Mucosa of descending colon (tissue), 3 donors: ENCODE measurements at regions not wholly inside any gene's neighbourhood (a gene's known extent, or its start where the extent isn't known, plus 50 kb on each side); places are given as distances from the start of the nearest gene placed in this dataset.
"Not testable (repeated sequence)": the region's sequence is repeated elsewhere in the genome, so short reads cannot be mapped to it uniquely, and the experiment has no call there.

Source experiments
- ATAC-seq: fragments of 200-7000 bp; cut with Tn5 transposase; one replicate; pipeline ENCODE4 v1.9.1; 2020; ENCODE audit warnings: mild to moderate bottlenecking, moderate library complexity
- DNase-seq, 3 donors: peaks; one replicate each; pipeline ENCODE4 v3.0.0-alpha.2; 2020
- H3K36me3 ChIP-seq: fragments of 200-600 bp; one replicate; pipeline ENCODE4 v1.8.0; 2021; ENCODE audit warnings: low read depth, mild to moderate bottlenecking
- H3K4me1 ChIP-seq: fragments of 200-600 bp; one replicate; pipeline ENCODE4 v1.8.0; 2021; ENCODE audit warnings: low read depth, mild to moderate bottlenecking
- H3K4me3 ChIP-seq: fragments of 200-600 bp; one replicate; pipeline ENCODE4 v1.8.0; 2021; ENCODE audit warnings: mild to moderate bottlenecking
- H3K9me3 ChIP-seq: fragments of 200-600 bp; one replicate; pipeline ENCODE4 v1.8.0; 2021; ENCODE audit warnings: mild to moderate bottlenecking
- intact Hi-C, 2 donors: fragments of 100-400 bp; cut with DNase I in 1 of 2; cut with micrococcal nuclease in 1 of 2; formaldehyde crosslinking; loops; one replicate each; pipeline versions ENCODE4 v1.11.0 to v1.11.1; 2022; cut with DNase I, micrococcal nuclease
- TF ChIP-seq, protein P1 (sequence below): fragments of 200-600 bp; IDR thresholded peaks from one replicate; pipeline ENCODE4 v1.8.0; 2022; ENCODE audit warnings: antibody characterized with exemption, mild to moderate bottlenecking
- donor health status: DM: no; HTN: no; CAD: no; lungs with moderate emphysema.
- donor health status: DM: no; HTN: no; CAD: no.
- donor health status: DM: no; HTN: yes; CAD: no.

DNA sequence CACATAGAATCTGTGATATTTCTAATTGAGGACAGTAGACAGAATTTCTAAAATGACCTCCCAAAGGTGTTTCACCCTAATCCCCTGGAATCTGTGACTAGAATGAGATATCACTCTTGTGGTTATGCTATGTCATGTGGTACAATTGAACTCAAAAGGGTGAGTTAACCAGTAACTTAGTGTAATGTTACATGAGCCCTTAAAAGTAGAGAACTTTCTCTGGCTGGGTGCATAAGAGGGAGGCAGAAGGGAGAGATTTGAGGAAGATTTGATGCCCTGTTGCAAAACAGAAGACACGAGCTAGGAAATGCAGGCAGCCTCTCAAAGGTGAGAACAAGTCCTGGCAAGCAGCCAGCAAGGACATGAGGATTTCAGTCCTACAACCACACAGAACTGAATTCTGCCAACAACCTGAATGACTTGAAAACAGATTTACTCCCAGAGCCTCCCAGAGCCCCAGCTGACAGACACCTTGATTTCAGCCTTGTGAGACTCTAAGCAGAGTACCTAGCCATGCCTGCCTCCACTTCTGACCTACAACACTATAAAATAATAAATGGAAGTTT lies 160.3 kb downstream of the MTHFS start:
- DNase-seq (no peak), ATAC-seq (no peak)
- Histone ChIP-seq H3K36me3 (no peaks in the 10 kb centered on the region), H3K4me3 (no peak overlapping the region), H3K9me3 (no peaks in the 10 kb centered on the region), H3K4me1 (no peaks in the 10 kb centered on the region)
- intact Hi-C loops: no loop called here
- TF ChIP-seq, protein P1, sequence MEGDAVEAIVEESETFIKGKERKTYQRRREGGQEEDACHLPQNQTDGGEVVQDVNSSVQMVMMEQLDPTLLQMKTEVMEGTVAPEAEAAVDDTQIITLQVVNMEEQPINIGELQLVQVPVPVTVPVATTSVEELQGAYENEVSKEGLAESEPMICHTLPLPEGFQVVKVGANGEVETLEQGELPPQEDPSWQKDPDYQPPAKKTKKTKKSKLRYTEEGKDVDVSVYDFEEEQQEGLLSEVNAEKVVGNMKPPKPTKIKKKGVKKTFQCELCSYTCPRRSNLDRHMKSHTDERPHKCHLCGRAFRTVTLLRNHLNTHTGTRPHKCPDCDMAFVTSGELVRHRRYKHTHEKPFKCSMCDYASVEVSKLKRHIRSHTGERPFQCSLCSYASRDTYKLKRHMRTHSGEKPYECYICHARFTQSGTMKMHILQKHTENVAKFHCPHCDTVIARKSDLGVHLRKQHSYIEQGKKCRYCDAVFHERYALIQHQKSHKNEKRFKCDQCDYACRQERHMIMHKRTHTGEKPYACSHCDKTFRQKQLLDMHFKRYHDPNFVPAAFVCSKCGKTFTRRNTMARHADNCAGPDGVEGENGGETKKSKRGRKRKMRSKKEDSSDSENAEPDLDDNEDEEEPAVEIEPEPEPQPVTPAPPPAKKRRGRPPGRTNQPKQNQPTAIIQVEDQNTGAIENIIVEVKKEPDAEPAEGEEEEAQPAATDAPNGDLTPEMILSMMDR: no peak

DNA sequence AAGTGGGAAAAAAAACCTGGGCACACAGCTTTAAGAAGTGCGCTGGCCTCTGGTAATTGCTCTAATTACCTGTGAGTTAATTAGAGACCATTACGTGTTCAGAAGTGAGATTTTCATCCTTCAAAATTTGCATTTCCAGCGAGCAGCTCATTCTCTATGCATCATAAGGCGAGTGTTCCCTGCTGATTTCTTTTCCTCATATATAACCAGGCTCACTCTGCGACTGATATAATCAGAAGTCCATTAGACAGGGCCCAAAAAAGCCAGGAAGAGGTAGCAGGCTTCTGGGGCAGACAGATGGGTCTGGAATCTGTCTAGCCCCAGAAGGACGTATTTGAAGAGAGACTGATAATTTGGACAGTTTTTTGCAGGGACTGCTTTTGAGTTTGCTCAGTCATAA lies 158.7 kb downstream of the MTHFS start:
- H3K4me1 ChIP-seq: no peaks in the 10 kb centered on the region
- TF ChIP-seq, protein P1: no peak
- H3K9me3 ChIP-seq: no peaks in the 10 kb centered on the region
- no peak for DNase-seq
- H3K36me3 ChIP-seq: no peaks in the 10 kb centered on the region
- H3K4me3 ChIP-seq: no peak overlapping the region
- no peak for ATAC-seq
- intact Hi-C loops: no loop called here

DNA sequence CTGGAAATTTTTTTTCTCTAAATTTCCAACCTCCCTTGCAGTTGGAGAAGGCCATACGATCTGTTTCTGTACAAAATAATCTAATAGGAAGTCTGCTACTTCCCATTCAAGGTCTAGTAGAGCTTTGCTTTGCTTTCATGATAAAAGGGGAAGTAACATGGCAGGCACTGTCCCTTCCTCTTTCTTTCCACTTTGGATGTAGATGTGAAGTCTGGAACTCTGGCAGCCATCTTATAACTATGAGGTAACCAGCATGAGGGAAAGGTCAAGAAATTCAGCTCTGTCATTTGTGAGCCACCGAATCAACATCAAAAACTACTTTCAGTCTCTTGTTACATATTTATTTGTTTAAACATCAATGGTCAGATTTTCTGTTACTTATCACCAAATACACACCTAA lies 156.3 kb downstream of the MTHFS start:
- no peak for DNase-seq

DNA sequence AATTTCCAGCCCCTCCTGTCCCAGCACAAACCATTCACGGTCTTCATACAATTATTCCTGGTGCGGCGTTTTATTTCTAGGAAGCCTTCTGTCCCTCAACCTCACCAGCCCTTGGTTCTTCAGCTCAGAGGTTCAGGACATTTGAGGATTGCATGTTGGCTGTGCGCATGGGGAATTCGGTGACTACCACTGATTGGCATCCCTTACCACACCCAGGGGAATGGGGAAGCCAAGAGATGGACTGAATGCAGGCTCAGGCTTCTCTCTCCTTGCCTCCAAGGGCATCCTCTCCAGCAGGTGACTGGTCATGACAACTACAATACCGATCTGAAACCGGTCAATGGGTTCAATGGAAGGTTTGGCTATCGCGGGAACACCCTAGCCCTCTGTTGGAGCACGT lies 153.8 kb downstream of the MTHFS start:
- TF ChIP-seq, protein P1: no peak
- no peak overlapping the region for H3K4me3 ChIP-seq
- ATAC-seq (no peak), DNase-seq (no peak)
- H3K9me3 ChIP-seq: no peaks in the 10 kb centered on the region
- intact Hi-C loops: no loop called here
- no peaks in the 10 kb centered on the region for H3K36me3 ChIP-seq
- H3K4me1 ChIP-seq: no peaks in the 10 kb centered on the region

More for the DNA sequence above, 156.3 kb downstream of the MTHFS start:
- Histone ChIP-seq H3K4me3 (no peak overlapping the region), H3K36me3 (no peaks in the 10 kb centered on the region), H3K4me1 (no peaks in the 10 kb centered on the region), H3K9me3 (no peaks in the 10 kb centered on the region)
- TF ChIP-seq, protein P1: no peak
- intact Hi-C loops: no loop called here
- ATAC-seq: no peak

DNA sequence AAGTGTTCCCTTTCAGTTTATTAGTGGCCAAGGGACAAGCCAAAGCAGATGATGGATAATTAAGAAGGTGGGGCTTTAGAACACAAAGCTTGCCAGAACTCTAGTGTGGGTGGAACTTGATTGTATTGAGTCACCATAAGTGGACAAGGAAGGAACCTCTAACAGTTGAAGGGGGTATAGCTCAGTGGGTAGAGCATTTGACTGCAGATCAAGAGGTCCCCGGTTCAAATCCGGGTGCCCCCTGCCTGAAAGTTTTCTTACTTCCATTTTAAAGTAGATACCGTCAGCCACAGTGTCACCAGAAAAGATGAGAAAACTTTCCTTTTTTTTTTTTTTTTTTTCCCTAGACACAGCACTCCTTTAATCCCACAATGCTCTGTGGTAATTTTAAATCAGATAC lies 152.3 kb downstream of the MTHFS start:
- H3K4me3 ChIP-seq, DNase-seq, H3K4me1 ChIP-seq, intact Hi-C loops, H3K36me3 ChIP-seq, H3K9me3 ChIP-seq, ATAC-seq: not testable (repeated sequence)

DNA sequence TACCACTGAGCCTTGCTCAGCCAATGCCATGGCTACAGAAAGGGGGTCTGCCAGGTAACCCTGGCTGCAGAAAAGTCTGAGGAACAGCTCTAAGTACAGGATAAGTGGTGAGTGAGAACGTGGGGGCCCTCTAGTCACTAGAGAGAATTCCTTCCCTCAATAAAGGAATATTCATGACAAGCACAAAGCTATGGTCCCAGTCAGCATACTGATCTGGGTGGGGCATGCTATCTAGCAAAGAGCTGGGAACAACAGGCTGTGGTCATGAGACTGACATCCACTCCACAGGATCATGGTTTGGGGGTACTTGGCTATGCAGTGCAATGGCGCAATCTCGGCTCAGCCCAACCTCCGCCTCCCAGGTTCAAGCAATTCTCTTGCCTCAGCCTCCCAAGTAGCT lies 140.4 kb downstream of the MTHFS start:
- Histone ChIP-seq H3K4me3 (no peak overlapping the region), H3K4me1 (no peaks in the 10 kb centered on the region), H3K9me3 (peaks cover under 1% of the 10 kb centered on the region), H3K36me3 (no peaks in the 10 kb centered on the region)
- TF ChIP-seq, protein P1: no peak
- intact Hi-C loops: no loop called here
- ATAC-seq (no peak), DNase-seq (no peak)
